Tibial artery (tissue), 4 donors: ENCODE measurements at regions not wholly inside any gene's neighbourhood (a gene's known extent, or its start where the extent isn't known, plus 50 kb on each side); places are given as distances from the start of the nearest gene placed in this dataset.

Source experiments
- DNase-seq, 2 donors: peaks; one replicate each; pipeline ENCODE4 v3.0.0-alpha.2; 2019
- H3K27ac ChIP-seq, 2 donors: fragments of 200-600 bp; sonication (generic) in 1 of 2; 1 replicate in 1 of 2; 2 replicates in 1 of 2; pipeline ENCODE4 v1.5.1; 2018 to 2019; ENCODE audit warnings: mild to moderate bottlenecking in 1 of 2
- H3K27me3 ChIP-seq, 2 donors: fragments of 200-600 bp; sonication (generic) in 1 of 2; one replicate each; pipeline versions ENCODE4 v1.5.1 to v1.6.0; 2016 to 2019
- H3K36me3 ChIP-seq, 3 donors: fragments of 200-600 bp; sonication (generic) in 2 of 3; one replicate each; pipeline ENCODE4 v1.5.1; 2016 to 2019; ENCODE audit warnings: mild to moderate bottlenecking in 2 of 3
- H3K4me1 ChIP-seq, 4 donors: fragments of 200-600 bp; sonication (generic) in 2 of 4; 1 replicate in 3 of 4; 2 replicates in 1 of 4; pipeline ENCODE4 v1.5.1; 2016 to 2019
- H3K4me3 ChIP-seq, 2 donors: fragments of 200-600 bp; sonication (generic) in 1 of 2; 1 replicate in 1 of 2; 2 replicates in 1 of 2; pipeline ENCODE4 v1.5.1; 2018 to 2019; ENCODE audit warnings: mild to moderate bottlenecking in 2 of 2
- H3K9me3 ChIP-seq, 3 donors: fragments of 200-600 bp; sonication (generic) in 1 of 3; one replicate each; pipeline ENCODE4 v1.5.1; 2016 to 2019
- CTCF ChIP-seq, 2 experiments: fragments of 200-600 bp in 1 of 2; fragments of 450-650 bp in 1 of 2; IDR thresholded peaks; one replicate each; pipeline ENCODE4 v1.5.1; 2017 to 2019; ENCODE audit warnings: antibody characterized with exemption in 2 of 2, mild to moderate bottlenecking in 1 of 2, moderate library complexity in 1 of 2
- intact Hi-C: fragments of 100-400 bp; cut with DNase I; formaldehyde crosslinking; loops from one replicate; pipeline ENCODE4 v1.15.0; 2023; ENCODE audit warnings: low total_unique reads

- TF ChIP-seq CTCF (IDR thresholded peaks at IDR 0.05): no peak
- intact Hi-C loops: no loop called here
- Histone ChIP-seq H3K36me3 (no peaks in the 10 kb centered on the region), H3K27me3 (peaks cover 0 to 3% of the 10 kb centered on the region in 2 donors), H3K9me3 (no peaks in the 10 kb centered on the region), H3K4me3 (no peak overlapping the region), H3K4me1 (peaks cover 0 to 10% (median 0%) of the 10 kb centered on the region in 4 donors), H3K27ac (no peak overlapping the region)
- DNase-seq: no peak
Measured at GRCh38 chr7:106517508-106517907, 143.4 kb downstream of the CCDC71L start.

- Histone ChIP-seq H3K27me3 (no peaks in the 10 kb centered on the region), H3K36me3 (no peaks in the 10 kb centered on the region), H3K9me3 (no peaks in the 10 kb centered on the region), H3K4me1 (peaks cover 0 to 6% (median 0%) of the 10 kb centered on the region in 4 donors), H3K27ac (no peak overlapping the region), H3K4me3 (no peak overlapping the region)
- intact Hi-C loops: no loop called here
- no peak for DNase-seq
- TF ChIP-seq CTCF (IDR thresholded peaks at IDR 0.05): no peak
Measured at GRCh38 chr7:106515321-106515720, 145.6 kb downstream of the CCDC71L start.

GRCh38 chr7:106514881-106515280, 146.1 kb downstream of the CCDC71L start:
- Histone ChIP-seq H3K9me3 (no peaks in the 10 kb centered on the region), H3K4me3 (no peak overlapping the region), H3K27ac (no peak overlapping the region), H3K27me3 (no peaks in the 10 kb centered on the region), H3K36me3 (no peaks in the 10 kb centered on the region), H3K4me1 (peaks cover 0 to 6% (median 0%) of the 10 kb centered on the region in 4 donors)
- peak in 1 of 2 donors; percentile 57 for DNase-seq
- intact Hi-C loops: no loop called here
- TF ChIP-seq CTCF (IDR thresholded peaks at IDR 0.05): no peak

- H3K9me3 ChIP-seq: no peaks in the 10 kb centered on the region
- no peaks in the 10 kb centered on the region for H3K36me3 ChIP-seq
- TF ChIP-seq CTCF (IDR thresholded peaks at IDR 0.05): no peak
- H3K4me1 ChIP-seq: no peaks in the 10 kb centered on the region
- no peak overlapping the region for H3K27ac ChIP-seq
- intact Hi-C loops: no loop called here
- no peak overlapping the region for H3K4me3 ChIP-seq
- H3K27me3 ChIP-seq: no peaks in the 10 kb centered on the region
- no peak for DNase-seq
Measured at GRCh38 chr7:106512217-106512616, 148.7 kb downstream of the CCDC71L start.

- Histone ChIP-seq H3K27me3 (no peaks in the 10 kb centered on the region), H3K27ac (no peak overlapping the region), H3K4me1 (no peaks in the 10 kb centered on the region), H3K9me3 (no peaks in the 10 kb centered on the region), H3K4me3 (no peak overlapping the region), H3K36me3 (no peaks in the 10 kb centered on the region)
- TF ChIP-seq CTCF (IDR thresholded peaks at IDR 0.05): no peak
- no peak for DNase-seq
- intact Hi-C loops: no loop called here
Measured at GRCh38 chr7:106504645-106505044, 156.3 kb downstream of the CCDC71L start.

GRCh38 chr7:106504207-106504606, 156.8 kb downstream of the CCDC71L start:
- Histone ChIP-seq H3K4me1 (no peaks in the 10 kb centered on the region), H3K36me3 (no peaks in the 10 kb centered on the region), H3K4me3 (no peak overlapping the region), H3K27ac (no peak overlapping the region), H3K9me3 (no peaks in the 10 kb centered on the region), H3K27me3 (no peaks in the 10 kb centered on the region)
- TF ChIP-seq CTCF (IDR thresholded peaks at IDR 0.05): no peak
- intact Hi-C loops: no loop called here
- DNase-seq: no peak
